GM20000 (cell line): ENCODE measurements at regions not wholly inside any gene's neighbourhood (a gene's known extent, or its start where the extent isn't known, plus 50 kb on each side); places are given as distances from the start of the nearest gene placed in this dataset.

Experiments
- DNase-seq: peaks from one replicate; pipeline ENCODE4 v3.0.0; 2012; ENCODE audit warnings: low spot score
- TF ChIP-seq, protein P1 (sequence below): IDR thresholded peaks from 2 replicates; pipeline ENCODE4 v1.5.1; 2012; ENCODE audit warnings: mild to moderate bottlenecking, control low read depth; ENCODE audit errors: extremely low read depth, missing control alignments

DNA sequence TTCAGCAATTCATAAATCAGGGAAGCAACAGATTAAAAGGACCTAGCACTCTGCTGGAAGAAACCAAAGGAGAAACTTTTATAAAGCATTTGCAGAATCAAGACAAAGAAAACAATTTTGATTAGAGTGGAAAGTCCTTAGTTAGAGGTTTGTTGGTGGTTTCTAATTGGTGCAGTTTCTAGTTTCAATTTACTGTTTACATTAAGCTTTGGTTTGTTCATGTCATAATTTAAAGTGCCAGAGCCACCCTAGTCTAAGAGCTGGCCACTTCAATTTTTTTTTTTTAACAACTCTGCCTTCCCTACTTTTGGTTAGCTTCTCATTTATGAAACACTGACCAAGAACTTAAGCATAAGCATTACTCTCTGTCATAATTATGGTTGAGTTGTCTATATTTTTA is 1428.2 kb upstream of the GBE1 start:
- no peak for DNase-seq
- TF ChIP-seq, protein P1, sequence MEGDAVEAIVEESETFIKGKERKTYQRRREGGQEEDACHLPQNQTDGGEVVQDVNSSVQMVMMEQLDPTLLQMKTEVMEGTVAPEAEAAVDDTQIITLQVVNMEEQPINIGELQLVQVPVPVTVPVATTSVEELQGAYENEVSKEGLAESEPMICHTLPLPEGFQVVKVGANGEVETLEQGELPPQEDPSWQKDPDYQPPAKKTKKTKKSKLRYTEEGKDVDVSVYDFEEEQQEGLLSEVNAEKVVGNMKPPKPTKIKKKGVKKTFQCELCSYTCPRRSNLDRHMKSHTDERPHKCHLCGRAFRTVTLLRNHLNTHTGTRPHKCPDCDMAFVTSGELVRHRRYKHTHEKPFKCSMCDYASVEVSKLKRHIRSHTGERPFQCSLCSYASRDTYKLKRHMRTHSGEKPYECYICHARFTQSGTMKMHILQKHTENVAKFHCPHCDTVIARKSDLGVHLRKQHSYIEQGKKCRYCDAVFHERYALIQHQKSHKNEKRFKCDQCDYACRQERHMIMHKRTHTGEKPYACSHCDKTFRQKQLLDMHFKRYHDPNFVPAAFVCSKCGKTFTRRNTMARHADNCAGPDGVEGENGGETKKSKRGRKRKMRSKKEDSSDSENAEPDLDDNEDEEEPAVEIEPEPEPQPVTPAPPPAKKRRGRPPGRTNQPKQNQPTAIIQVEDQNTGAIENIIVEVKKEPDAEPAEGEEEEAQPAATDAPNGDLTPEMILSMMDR, result no peak

- TF ChIP-seq, protein P1, result no peak
- DNase-seq, result no peak
Observed at GRCh38 chr3:83169473-83169872, 1408.0 kb upstream of the GBE1 start.

DNA sequence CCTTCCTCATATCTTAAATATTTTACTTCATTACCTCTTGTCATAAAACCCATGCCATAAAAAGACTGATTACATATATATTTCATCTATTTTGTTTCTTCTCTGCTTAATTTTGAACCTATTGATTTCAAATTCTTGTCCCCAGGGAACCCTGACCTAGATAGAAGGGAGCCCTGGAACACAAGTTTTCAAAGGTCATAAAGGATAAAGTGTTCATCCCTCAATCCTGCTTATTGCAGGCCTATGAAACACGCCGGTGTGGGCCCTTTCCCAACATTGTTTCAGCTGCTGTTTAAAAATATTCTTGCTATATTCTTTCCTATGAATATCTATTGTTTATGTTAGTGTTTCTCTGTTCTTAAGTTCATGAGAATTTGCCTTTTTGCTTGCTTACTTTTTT is 1389.5 kb upstream of the GBE1 start:
- DNase-seq, result no peak
- TF ChIP-seq, protein P1, result no peak

- TF ChIP-seq, protein P1, result no peak
- no peak for DNase-seq
Observed at GRCh38 chr3:83140983-83141382, 1379.5 kb upstream of the GBE1 start.

- TF ChIP-seq, protein P1, result no peak
- DNase-seq, result no peak
Observed at GRCh38 chr3:83131236-83131635, 1369.8 kb upstream of the GBE1 start.

GRCh38 chr3:83122774-83123350 is 1361.4 kb upstream of the GBE1 start:
- no peak for DNase-seq
- TF ChIP-seq, protein P1, result no peak

DNA sequence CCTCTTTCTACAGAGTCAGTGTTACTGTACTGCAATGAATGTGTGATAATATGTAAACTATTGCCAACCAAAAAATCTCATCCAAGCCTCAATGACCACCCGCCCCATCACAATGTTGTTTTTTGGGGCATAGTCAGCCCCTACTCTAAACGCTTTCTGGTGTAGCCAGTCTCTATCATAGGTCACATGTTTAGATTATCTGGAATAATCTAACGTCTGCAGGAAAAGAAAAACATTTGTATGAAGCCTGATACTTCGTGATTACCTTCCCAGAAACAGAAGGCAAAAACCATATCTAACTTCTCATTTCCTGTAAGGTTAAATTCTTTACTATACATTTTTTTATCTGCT is 1331.8 kb upstream of the GBE1 start:
- TF ChIP-seq, protein P1, result no peak
- DNase-seq, result no peak
